Endodermal cell (in vitro differentiated cells): ENCODE measurements at regions not wholly inside any gene's neighbourhood (a gene's known extent, or its start where the extent isn't known, plus 50 kb on each side); places are given as distances from the start of the nearest gene placed in this dataset.

Experiments used
- DNase-seq: peaks from one replicate; pipeline ENCODE4 v3.0.0-alpha.2; 2017
- H3K27ac ChIP-seq: 2 replicates; pipeline ENCODE4 v1.5.1; 2013; ENCODE audit warnings: mild to moderate bottlenecking, low read depth, low read length, moderate library complexity
- H3K27me3 ChIP-seq: 2 replicates; pipeline ENCODE4 v1.6.1; 2013; ENCODE audit warnings: mild to moderate bottlenecking, low read length, moderate library complexity; ENCODE audit not compliant: insufficient read depth, control insufficient read depth, poor library complexity, severe bottlenecking
- H3K36me3 ChIP-seq: 2 replicates; pipeline ENCODE4 v1.7.0; 2013; ENCODE audit warnings: mild to moderate bottlenecking, low read length, moderate library complexity; ENCODE audit not compliant: control insufficient read depth, insufficient read depth
- H3K4me1 ChIP-seq: one replicate; pipeline ENCODE4 v1.7.0; 2013; ENCODE audit warnings: low read length; ENCODE audit not compliant: control insufficient read depth, insufficient read depth
- H3K4me3 ChIP-seq: 2 replicates; pipeline ENCODE4 v1.5.1; 2013; ENCODE audit warnings: mild to moderate bottlenecking, low read length, moderate library complexity
- H3K9ac ChIP-seq: 2 replicates; pipeline ENCODE4 v1.6.1; 2013; ENCODE audit warnings: mild to moderate bottlenecking, low read length, moderate library complexity; ENCODE audit not compliant: poor library complexity, severe bottlenecking; ENCODE audit errors: extremely low read depth
- H3K9me3 ChIP-seq: 2 replicates; pipeline ENCODE4 v1.6.1; 2013; ENCODE audit warnings: mild to moderate bottlenecking, low read length, moderate library complexity; ENCODE audit not compliant: control insufficient read depth
- H3K27ac Mint-ChIP-seq: 2 replicates; pipeline ENCODE4 v1.8.0; 2020; ENCODE audit warnings: mixed read lengths
- H3K27me3 Mint-ChIP-seq: 2 replicates; pipeline ENCODE4 v1.8.0; 2021; ENCODE audit warnings: mild to moderate bottlenecking, mixed read lengths; ENCODE audit not compliant: insufficient read depth
- H3K36me3 Mint-ChIP-seq: 2 replicates; pipeline ENCODE4 v1.8.0; 2020; ENCODE audit warnings: low read depth, mixed read lengths
- H3K4me1 Mint-ChIP-seq: 2 replicates; pipeline ENCODE4 v1.8.0; 2020; ENCODE audit warnings: mixed read lengths
- H3K4me3 Mint-ChIP-seq: 2 replicates; pipeline ENCODE4 v1.8.0; 2020; ENCODE audit warnings: mild to moderate bottlenecking, moderate library complexity, mixed read lengths
- H3K9me3 Mint-ChIP-seq: 2 replicates; pipeline ENCODE4 v1.8.0; 2020; ENCODE audit warnings: mild to moderate bottlenecking, mixed read lengths
- WGBS, 2 experiments: methylation state at CpG; one replicate each; pipeline versions ENCODE4 v1.1.5 to v1.1.7; 2013; ENCODE audit warnings: missing lambda C conversion rate in 2 of 2, mixed read lengths in 1 of 2; ENCODE audit not compliant: insufficient coverage in 1 of 2, insufficient read length in 1 of 2; 5-methylcytosine and 5-hydroxymethylcytosine counted together
- TF ChIP-seq, protein P1 (sequence below): fragments of 200-600 bp; sonication (generic); conservative IDR thresholded peaks from 2 replicates; pipeline ENCODE4 v1.5.0; 2021; ENCODE audit warnings: antibody characterized with exemption, mild to moderate bottlenecking

DNA sequence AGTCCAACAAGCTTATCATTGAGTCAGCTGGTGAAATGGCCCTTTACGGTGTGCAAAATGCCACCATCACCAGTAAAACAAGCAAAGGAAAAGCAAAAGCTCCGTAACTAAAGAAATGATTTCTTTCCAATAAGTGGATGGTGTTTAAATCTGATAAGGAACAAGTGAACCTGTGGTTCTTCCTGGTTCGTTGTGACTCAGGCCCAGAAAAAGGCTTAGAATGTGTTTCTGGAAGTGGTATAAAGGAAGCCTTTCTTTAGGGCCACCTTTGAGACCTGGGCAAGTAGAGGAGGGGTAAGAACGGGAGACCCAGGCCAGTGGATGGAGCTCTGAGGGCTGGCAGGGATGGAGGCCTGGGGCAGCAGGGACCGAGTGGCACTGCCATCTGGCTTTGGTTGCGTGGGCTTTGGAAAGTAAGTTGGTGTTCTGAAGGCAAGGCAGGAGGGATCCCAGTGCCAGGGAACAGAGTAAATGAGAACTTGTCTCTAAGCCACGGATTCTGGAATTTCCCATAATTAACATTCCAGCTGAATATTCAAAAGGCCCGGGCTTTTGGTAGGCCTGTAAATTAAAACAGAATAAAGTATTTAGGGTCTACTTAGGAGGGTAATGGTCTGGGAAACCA, 87.9 kb upstream of the LMO4 start:
- peaks cover 1% of the 10 kb centered on the region for H3K27me3 Mint-ChIP-seq

DNA sequence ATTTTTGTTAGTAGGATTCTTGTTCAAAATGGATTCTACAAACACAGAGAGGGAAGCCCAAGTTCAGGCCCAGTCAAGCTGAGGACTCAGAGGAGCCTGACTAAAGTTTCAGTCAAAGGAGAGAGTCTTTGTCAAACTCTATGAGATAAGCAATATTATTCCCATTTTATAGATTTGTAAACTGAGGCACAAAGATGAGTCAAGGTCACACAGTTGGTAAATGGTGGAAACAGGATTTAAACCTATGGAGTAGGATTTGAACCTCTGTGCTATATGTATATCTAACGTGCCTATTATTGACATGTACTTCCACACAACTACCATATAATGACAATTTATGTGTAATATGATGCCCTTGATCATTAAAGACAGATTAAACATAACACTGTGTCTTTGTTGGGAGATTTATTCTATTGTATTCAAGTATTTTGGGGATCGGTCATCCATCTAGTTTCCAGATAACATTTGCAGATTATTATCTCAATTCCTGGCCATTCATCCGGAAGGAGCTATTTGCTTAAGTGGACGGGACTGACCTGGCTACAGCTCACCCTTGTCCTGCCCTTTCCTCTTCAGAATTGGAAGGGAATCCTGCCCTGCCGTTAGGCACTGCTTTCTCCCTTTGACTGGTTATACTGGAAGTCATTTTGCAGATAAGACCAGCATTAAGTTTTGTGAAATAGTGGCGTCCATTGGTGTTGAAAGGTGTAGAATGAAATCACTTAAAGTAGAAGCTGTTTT, 86.1 kb upstream of the LMO4 start:
- DNase-seq: no peak
- Histone ChIP-seq H3K9me3 (no peaks in the 10 kb centered on the region), H3K9ac (no peak overlapping the region), H3K4me3 (no peak overlapping the region), H3K27ac (no peak overlapping the region), H3K36me3 (no peaks in the 10 kb centered on the region), H3K4me1 (no peaks in the 10 kb centered on the region), H3K27me3 (no peaks in the 10 kb centered on the region)
- H3K9me3 Mint-ChIP-seq: no peaks in the 10 kb centered on the region
- no peak overlapping the region for H3K27ac Mint-ChIP-seq
- H3K4me3 Mint-ChIP-seq: no peak overlapping the region
- 90% methylated on average over 3 to 5 of the region's 6 CpGs for WGBS, 2 experiments
- H3K36me3 Mint-ChIP-seq: no peaks in the 10 kb centered on the region
- H3K4me1 Mint-ChIP-seq: no peaks in the 10 kb centered on the region
- TF ChIP-seq, protein P1, sequence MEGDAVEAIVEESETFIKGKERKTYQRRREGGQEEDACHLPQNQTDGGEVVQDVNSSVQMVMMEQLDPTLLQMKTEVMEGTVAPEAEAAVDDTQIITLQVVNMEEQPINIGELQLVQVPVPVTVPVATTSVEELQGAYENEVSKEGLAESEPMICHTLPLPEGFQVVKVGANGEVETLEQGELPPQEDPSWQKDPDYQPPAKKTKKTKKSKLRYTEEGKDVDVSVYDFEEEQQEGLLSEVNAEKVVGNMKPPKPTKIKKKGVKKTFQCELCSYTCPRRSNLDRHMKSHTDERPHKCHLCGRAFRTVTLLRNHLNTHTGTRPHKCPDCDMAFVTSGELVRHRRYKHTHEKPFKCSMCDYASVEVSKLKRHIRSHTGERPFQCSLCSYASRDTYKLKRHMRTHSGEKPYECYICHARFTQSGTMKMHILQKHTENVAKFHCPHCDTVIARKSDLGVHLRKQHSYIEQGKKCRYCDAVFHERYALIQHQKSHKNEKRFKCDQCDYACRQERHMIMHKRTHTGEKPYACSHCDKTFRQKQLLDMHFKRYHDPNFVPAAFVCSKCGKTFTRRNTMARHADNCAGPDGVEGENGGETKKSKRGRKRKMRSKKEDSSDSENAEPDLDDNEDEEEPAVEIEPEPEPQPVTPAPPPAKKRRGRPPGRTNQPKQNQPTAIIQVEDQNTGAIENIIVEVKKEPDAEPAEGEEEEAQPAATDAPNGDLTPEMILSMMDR: no peak
- peaks cover 1% of the 10 kb centered on the region for H3K27me3 Mint-ChIP-seq

More for the DNA sequence above, 87.9 kb upstream of the LMO4 start:
- Histone ChIP-seq H3K27me3 (no peaks in the 10 kb centered on the region), H3K4me3 (no peak overlapping the region), H3K36me3 (no peaks in the 10 kb centered on the region), H3K9ac (no peak overlapping the region), H3K9me3 (no peaks in the 10 kb centered on the region), H3K4me1 (no peaks in the 10 kb centered on the region), H3K27ac (no peak overlapping the region)
- DNase-seq: no peak
- Mint-ChIP-seq H3K4me3 (no peak overlapping the region), H3K27ac (no peak overlapping the region), H3K9me3 (no peaks in the 10 kb centered on the region), H3K4me1 (no peaks in the 10 kb centered on the region), H3K36me3 (no peaks in the 10 kb centered on the region)
- TF ChIP-seq, protein P1: no peak
- WGBS, 2 experiments: 87 to 93% methylated on average over 3 to 8 of the region's 8 CpGs

DNA sequence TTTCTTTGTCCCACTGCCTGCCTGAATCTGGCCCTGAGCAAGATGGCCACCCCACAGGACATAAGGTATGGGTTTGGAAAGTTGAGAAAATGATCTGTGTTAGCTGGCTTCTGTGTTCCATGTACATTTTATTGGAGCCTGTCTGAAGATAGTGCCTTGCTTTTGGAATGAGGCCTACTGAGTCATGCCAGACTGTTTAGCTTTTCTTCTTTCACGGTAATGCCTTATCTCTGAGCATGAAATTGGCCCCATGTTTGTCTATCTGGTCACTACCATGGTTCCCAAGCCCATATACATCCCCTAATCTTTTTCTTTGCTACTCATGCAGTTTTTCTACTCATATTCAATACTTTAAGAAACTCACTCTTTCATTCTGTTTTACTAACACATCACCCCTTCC, 85.1 kb upstream of the LMO4 start:
- H3K9ac ChIP-seq: no peak overlapping the region
- no peaks in the 10 kb centered on the region for H3K27me3 ChIP-seq
- Mint-ChIP-seq H3K4me1 (no peaks in the 10 kb centered on the region), H3K9me3 (no peaks in the 10 kb centered on the region), H3K36me3 (no peaks in the 10 kb centered on the region), H3K27ac (no peak overlapping the region), H3K27me3 (peaks cover 1% of the 10 kb centered on the region), H3K4me3 (no peak overlapping the region)
- no peaks in the 10 kb centered on the region for H3K36me3 ChIP-seq
- no peaks in the 10 kb centered on the region for H3K4me1 ChIP-seq
- H3K4me3 ChIP-seq: no peak overlapping the region
- WGBS, 2 experiments: 86 to 87% methylated on average over 1 of the region's 1 CpG
- no peaks in the 10 kb centered on the region for H3K9me3 ChIP-seq
- no peak for DNase-seq
- TF ChIP-seq, protein P1: no peak
- H3K27ac ChIP-seq: no peak overlapping the region
